ENCODE measurements at regions not wholly inside any gene's neighbourhood (a gene's known extent, or its start where the extent isn't known, plus 50 kb on each side); places are given as distances from the start of the nearest gene placed in this dataset.
"Not testable (repeated sequence)": the region's sequence is repeated elsewhere in the genome, so short reads cannot be mapped to it uniquely, and the experiment has no call there.

DNA sequence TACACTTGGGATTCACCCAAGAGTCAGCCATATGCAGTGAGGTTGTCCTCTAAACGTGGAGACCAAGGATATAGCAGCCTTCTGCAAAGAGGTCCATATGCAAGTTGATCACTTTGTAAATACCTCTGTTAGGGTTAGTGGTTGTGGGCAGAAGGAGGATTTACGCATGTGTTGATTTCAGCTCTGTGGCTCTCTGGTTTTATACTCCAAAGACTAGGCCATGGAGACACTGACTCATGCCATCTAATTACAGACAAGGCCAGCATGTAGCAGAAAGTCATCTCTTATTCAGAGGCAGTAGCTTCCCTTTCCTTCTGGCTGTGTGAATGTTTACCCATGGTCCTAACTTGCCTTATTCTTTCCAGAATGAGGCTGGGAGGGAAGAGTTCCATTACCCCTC is 140.9 kb upstream of the GOLGA6L4 start:
- not testable (repeated sequence) for DNase-seq

DNA sequence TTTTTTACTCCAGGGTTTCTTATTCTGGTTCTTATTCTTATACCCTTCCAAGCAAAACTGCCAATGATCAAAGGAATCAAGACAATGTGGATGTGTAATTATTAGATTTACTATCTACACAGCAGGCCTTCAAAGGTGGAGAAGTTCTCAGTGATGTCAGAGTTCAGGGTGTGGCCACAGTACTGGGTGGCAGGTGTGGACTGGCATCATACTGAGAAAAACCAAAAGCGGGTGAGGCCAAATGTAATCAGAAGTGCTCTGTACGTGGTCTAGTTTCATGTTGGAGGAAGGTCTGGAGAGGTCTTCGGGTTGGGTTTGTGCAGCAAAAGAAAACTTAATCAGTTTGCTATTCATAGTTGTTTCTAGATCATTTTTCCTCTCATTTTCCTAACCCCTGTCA is 138.5 kb upstream of the GOLGA6L4 start:
- not testable (repeated sequence) for DNase-seq

DNA sequence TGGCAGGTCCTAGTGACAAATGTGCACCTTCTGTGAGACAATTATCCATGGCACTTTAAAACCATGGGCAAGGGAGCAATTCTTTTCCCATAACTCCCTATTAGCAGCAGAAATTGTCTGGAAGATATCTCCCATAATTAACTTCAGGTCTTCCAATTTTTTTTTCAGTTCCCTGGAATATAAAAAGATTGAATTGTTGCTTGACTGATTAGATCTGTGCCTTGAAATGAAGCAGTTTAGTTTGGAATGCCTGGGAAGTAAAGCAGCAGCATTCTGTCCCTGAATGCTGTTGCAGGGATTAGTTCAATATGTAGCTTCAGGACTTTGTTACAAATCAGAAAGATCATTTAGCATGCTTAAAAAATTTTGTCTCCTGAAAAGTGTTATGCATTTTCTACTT is 137.0 kb upstream of the GOLGA6L4 start:
- no peak for DNase-seq

DNA sequence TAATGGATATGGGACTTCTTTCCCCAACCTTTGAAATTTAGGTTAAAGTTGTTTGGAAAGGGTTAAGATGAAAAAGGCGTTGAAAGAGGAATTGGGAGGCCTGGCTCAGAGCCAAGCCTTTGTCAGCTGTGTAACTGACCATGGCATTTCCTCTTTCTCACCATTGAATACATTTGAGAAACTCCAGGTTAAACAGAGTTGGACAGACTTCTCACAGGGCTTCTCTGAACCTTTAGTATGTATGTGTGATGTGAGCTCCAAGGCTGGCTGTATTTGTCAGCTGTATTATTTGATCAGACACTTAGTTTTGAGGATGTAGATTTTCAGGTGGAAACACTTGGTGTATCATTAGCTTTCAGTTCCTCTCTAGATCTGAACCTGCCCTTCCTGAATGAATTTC is 136.4 kb upstream of the GOLGA6L4 start:
- DNase-seq, result no peak

DNA sequence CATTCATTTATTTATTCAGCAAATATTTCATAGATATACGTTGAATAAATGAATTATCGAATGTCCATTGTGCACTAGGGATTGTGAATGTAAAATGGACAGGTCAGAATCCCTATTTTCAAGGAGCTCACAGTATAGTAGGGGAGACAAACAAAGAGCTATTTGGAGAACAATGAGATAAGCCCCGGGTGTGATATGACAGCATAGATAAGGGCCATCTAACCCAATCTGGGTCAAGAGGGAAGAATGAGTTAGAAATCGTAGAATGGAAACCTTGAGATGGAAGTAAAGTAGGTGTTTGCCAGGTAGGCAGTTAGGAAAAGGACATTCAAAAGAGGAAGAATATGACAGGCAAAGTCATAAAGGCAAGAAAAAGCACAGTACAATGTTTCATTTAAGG is 132.2 kb upstream of the GOLGA6L4 start:
- DNase-seq, result no peak

DNA sequence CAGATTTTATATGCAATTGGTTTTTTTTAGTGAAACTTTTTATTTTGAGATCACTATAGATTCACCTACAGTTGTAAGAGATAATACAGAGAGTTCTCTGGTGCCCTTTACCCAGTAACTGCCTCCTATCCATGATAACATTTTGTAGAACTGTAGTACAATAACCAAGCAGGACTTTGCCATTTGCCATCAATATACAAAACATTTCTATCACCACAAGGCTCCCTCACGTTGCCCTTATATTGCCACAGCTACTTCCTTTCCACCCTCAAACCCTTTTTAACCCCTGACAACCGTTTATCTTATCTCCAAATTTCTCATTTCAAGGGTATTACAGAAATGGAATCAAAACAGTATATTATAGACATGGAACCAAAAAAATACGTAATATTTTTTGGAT is 130.7 kb upstream of the GOLGA6L4 start:
- DNase-seq, result no peak

DNA sequence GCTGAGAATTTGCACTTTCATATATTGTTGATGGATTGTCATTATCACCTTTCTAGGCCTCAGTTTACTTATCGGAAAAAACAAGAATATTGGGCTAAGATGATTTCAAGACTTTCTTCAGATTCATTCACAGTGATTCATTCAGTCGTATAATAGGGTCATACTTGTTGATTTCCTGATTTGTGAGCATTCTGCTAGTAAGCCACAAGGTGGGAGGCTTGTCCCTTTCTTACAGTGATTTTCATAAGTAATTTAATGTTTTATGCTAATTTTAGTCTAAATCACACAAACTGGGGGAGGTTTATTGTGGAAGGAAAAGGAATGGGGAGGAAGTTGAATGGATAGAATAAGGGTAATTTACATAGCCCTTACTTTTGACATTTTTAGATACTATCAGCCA is 126.8 kb upstream of the GOLGA6L4 start:
- no peak for DNase-seq

DNA sequence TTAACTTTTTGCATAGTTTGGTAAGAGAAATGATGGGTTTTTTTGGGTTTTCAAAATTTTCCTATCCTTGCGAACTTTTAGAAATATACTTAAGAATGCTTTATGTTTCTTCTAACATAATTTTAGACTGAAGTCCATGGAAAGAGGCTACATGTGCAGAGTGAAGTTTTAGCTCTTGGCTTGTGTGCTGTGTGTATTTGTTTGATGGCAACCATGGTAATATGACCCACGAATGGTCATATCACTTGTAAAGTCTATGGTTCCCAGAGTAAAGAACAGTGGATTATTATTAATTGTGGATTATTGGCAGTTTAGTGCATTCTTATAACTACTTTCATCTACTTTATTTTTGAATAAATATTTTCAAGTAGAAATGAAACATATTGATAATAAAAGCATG is 124.0 kb upstream of the GOLGA6L4 start:
- DNase-seq, result no peak

DNA sequence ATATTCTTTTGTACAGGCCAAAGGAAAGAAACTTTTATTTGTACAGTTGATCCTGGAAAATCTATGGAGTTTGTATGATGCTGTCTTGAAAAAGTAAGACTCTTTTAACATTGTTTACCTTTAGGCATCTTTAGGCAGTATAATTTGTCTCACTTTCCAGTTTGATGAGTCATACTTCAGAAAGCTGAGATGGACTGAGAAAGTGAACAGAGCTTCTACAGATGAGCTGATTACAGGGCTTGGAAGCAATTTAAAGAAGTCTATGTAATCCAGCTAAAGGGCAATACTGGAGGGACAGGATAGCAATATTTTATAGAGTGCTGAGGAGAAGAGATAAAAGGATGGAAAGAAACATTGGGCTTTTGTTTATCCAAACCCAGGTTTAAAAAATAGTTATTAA is 123.5 kb upstream of the GOLGA6L4 start:
- no peak for DNase-seq

DNA sequence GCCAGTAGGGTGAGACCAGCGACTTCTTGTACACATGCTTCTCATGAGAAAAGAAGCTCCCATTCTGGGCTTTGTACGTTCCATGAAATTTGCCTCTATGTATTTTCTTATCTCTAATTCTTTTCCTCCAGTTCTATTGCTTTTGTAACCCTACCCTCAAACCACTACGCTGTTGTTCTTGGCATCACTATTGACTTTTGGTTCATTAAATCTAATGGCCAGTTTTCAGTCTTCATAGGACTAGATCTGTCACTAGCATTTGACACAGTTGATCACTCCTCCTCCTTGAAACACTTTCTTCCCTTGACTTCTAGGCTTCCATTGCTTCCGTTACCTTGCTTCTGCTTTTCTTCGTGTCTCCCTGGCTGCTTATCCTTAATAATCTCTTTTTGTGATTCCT is 121.7 kb upstream of the GOLGA6L4 start:
- DNase-seq, result no peak

DNA sequence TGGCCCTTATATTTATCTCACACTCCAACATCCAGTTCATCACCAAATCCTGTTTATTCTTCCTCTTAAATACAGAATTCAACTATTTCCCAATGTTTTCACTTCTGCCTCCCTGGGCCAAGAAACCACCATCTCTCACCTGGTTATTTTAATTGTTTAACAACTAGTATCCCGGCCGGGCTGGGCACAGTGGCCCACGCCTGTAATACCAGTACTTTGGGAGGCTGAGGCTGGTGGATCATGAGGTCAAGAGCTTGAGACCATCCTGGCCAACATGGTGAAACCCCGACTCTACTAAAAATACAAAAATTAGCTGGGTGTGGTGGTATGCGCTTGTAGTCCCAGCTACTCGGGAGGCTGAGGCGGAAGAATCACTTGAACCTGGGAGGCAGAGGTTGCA is 120.9 kb upstream of the GOLGA6L4 start:
- not testable (repeated sequence) for DNase-seq

DNA sequence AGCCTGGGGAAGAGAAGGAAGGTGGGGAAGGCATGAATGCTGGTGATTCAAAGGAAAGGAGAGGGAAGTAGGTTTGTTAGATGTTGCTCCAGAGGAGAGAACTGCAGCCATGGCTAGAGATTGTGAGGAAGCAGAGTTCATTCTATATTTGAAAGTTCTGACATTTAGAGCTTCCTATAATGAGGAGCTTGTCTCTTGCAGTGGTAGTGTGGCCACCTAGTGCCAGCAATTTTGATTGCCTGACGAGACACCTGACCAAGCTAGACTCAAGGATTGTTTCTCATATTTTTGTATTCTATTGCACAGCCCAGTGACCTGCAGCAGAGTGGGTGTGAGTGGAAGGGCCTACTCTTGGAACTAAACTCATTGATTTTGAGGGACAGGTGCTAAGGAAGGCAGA is 116.2 kb upstream of the GOLGA6L4 start:
- DNase-seq, result not testable (repeated sequence)

DNA sequence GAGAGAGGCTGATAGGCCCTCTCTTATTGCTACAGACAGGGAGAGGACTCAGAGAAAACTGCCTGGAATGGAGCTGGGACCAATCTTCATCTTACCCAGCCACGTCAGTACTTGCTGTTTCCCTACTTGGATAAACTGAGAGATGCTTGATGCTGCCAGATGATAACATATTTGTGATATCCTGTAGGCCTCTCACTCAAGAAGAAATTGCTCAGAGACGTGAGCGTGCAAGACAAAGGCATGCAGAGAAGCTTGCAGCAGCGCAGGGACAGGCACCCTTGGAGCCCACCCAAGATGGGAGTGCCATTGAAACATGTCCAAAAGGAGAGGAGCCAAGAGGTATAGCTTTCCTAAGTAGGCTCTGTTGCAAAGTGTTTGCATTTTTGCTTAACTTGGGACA is 114.7 kb upstream of the GOLGA6L4 start:
- DNase-seq, result not testable (repeated sequence)

DNA sequence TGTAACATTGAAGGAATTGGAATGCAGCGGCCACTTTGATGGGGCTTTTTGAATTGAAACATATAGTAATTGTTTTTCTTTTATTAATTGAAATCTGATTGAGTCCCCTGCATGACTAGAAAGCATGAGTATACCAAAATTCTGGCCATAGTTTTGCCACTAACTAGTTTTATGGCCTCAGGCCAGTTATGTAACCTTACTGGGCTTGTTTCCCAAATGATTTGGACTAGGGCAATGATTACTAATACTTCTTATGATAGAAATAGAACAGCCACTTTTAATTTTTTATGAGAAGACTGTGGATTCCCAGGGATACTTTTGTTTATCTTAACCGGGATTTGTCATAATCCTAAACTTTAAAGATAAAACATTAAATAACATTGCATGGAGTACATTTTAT is 106.9 kb upstream of the GOLGA6L4 start:
- DNase-seq, result not testable (repeated sequence)

DNA sequence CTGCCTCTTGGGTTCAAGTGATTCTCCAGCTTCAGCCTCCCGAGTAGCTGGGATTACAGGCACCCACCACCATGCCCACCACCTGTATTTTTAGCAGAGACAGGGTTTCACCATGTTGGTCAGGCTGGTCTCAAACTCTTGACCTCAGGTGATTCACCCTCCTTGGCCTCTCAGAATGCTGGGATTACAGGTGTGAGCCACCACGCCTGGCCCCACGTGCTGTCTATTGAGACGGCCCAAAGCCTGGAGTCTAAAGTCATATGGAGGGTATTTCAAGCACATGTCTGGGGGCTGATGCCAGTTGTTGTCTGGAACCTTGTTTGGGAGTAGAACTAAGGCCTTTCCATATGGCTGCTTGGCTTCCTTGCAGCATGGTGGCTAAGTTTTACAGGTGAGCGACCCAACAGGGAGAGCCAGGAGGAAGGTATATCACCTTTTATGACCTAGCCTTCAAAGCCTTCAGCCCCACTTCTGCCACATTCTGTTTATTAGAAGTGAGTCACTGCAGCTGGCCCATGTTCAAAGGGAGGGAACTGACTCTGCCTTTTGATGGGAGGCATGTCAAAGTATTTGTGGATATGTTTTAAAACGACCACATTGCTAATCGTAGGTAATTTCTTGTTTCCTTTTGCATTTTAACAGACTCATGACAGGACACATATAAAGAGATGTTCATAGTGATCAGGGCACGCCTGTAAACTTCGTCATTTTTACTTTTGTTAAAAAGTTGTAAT is 105.3 kb upstream of the GOLGA6L4 start:
- DNase-seq, result not testable (repeated sequence)

DNA sequence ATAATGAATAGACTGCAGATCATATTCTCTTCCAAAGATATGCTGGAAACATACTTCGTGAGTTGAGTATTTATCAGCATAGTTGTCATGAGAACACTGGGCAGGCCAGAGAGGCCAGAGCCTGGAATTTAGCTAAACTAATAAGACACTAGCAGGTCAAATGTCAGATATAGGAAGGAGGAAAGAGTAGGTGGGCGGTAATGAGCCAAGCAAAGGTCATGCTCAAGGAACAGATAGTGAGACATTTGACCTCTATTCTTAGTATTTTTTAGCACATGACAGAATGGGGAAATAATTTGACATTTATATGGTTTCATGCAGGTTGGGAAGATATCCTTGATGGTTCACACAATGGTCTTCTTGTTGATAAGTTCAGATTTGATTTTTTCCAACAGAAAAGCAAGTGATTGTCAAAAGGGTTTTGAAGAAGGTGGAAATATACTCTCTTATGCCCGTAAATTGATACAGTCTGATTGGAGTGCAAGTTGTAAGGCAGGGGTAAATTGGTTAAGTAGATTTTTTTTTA is 99.6 kb upstream of the GOLGA6L4 start:
- not testable (repeated sequence) for DNase-seq

DNA sequence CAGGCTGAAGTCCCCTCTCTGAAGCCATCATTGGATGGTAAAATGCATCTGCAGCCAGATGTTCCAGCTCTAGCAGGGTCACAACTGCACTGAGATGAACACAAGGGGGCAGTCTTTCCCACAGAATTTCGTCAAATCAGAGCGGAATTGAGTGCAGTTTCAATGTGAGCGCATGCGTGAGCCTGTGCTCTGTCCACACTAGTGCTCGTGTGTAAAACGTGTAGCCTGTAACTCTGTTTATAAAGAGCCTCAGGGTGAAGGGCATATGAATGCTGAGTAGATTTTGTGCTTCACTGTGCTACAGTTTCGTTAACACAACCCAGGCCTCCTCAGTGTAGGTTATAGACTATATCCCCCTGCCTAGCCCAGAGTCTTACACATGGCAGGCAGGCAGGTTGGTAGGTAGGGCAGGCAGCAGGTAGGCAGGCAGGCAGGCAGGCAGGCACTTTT is 92.7 kb upstream of the GOLGA6L4 start:
- DNase-seq, result peak; percentile 75

DNA sequence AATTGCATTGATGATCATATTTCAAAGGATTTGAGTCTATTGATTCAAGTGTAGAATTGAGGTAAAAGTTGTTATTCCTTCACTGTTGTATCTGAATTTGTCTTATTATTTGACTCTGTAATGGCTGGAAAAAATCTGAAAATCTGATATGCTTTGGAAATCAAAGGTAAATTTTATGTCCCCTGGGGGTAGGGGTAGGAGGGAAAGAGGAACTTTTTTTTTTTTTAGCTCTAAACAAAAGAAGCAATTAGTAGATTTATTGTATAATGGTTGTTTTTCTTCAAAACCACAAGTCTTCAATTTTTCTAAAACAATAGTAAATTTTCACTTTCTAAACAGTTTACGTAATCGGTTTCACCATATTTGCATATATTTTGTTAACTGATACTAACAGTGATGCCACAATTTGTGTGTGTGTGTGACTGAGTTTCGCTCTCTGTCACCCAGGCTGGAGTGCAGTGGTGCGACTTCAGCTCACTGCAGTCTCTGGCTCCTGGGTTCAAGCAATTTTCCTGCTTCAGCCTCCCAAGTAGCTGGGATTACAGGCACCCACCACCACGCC is 91.7 kb upstream of the GOLGA6L4 start:
- DNase-seq, result no peak

DNA sequence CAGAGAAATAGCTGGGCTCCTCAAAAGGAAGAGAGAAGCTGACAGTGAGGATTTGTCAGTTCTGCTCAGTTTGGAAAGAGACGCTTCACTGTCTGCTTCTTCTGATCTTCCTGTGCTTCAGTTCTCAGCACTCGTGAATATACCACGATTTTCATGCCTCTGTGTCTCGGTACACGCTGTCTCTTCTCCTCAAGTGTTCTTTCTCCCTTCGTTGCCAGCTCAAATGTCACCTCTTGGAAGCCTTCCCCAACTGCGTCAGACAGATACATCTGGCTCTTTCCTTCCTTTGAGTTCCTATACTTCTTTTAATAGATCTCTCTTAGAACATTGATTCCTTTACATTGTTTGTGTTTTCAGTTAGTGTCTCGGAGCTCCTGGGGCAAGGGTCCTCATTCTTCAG is 90.6 kb upstream of the GOLGA6L4 start:
- DNase-seq, result not testable (repeated sequence)

DNA sequence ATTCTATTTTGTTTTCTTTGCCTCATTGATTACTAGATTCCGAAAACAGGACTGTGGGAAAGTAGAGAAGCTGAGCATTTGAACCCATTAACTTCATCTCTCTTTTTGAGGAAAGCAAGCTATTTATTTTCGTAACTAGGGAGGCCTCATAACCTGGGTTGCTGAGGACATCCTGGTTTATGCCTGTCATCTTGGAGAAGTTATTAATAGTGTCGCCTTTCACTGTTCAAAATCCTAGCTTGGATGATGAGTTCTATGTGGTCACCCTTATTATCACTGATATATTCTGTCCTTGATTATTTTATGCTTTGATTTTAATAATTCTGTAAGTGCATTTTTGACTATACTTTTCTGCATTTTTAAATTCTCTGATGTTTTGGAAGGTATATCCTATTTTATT is 89.3 kb upstream of the GOLGA6L4 start:
- not testable (repeated sequence) for DNase-seq

DNA sequence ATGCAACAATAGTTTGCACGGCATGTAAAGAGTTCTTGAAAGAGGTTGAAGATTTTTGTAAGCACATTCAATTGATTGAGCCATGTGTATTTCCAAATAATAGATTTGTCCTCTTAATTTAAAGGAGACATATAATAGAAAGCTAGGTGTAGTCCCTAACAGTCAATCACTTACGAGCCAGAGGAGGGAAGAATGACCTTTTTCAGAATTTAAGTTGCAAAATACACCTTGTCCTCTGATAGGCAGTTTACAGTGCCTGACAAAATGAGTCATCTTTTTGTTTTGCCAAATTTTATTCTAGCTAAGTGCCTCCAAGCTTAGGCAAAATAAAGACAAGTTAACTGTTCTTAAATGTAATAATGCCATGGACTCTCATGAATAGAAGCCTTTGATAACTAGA is 88.3 kb upstream of the GOLGA6L4 start:
- DNase-seq, result not testable (repeated sequence)

DNA sequence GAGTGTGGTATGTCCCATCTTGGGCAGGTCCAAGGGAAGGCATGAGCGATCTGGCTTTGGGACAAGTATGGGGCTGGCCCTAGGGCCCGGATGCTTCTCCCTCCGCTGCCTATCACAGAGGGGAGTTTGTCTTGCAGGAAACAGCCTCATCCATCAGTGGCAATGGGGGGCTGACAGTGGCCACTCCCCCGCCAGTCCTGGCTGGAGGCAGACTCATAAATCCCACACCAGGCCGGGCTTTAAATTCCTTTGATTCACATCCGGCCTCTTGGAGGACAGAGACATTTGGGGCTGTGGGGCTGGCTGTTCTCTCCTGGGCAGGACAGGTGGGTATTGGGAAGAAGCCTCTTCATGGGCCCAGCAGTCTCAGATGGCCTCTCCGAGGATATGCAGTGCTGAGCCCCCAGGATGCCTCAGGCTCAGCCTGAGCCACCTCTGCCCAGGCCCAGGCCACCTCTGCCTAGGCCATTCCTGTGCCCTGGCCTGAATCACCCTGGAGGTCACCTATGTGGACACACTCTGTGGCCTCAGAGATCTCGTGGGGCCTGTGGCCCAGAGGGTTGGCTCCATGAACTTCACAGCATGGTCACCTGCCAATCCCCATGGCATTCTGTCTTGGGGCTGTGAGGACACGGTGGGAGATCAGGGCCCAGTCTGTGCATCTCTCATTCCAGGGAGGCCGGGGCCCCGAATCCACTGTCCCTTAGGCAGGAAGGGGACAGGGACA is 84.2 kb upstream of the GOLGA6L4 start:
- DNase-seq, result no peak

DNA sequence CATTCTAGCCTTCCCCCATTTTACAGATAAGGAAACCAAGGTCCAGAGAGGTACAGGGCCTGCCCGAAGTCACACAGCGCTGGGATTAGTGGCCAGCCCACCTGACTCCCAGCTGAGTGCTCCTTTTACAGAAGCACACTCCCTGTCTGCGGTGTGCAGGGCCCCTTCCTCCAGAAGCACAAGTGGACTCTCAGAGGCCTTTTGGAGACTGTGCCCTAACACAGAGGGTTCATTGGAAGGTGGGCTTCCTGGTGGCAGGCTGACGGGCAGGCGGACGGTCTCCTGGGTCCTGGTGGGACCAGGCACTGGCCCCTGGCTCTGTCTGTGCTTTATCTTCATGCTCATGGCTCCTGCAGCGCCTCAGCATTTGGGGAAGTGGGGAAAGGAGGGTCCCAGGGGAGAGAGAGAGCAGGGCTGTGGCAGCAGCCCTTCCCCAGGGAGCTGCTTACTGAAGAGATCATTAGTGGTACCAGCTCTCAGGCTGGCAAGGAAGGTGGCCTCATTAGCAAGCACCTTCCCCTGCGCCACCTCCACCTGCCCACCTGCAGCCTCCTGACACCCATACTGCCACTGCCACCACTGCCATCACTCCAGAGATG is 83.1 kb upstream of the GOLGA6L4 start:
- DNase-seq, result not testable (repeated sequence)
